Stomach smooth muscle (tissue), 2 donors: ENCODE measurements at regions not wholly inside any gene's neighbourhood (a gene's known extent, or its start where the extent isn't known, plus 50 kb on each side); places are given as distances from the start of the nearest gene placed in this dataset.

Experiments used
- H3K27ac ChIP-seq: one replicate; pipeline ENCODE4 v1.7.0; 2013; ENCODE audit warnings: mild to moderate bottlenecking, low read length, inconsistent platforms
- H3K27me3 ChIP-seq, 2 donors: one replicate each; pipeline ENCODE4 v1.7.0; 2013; ENCODE audit warnings: low read length in 2 of 2; ENCODE audit not compliant: insufficient read depth in 2 of 2, control insufficient read depth in 1 of 2
- H3K36me3 ChIP-seq, 2 donors: one replicate each; pipeline ENCODE4 v1.7.0; 2013; ENCODE audit warnings: low read length in 2 of 2; ENCODE audit not compliant: control insufficient read depth in 2 of 2, insufficient read depth in 2 of 2
- H3K4me1 ChIP-seq: one replicate; pipeline ENCODE4 v1.7.0; 2013; ENCODE audit warnings: low read length; ENCODE audit not compliant: control insufficient read depth, insufficient read depth
- H3K4me3 ChIP-seq, 2 donors: one replicate each; pipeline ENCODE4 v1.7.0; 2013; ENCODE audit warnings: low read length in 2 of 2
- H3K9ac ChIP-seq, 2 donors: one replicate each; pipeline ENCODE4 v1.7.0; 2013; ENCODE audit warnings: low read length in 2 of 2, mild to moderate bottlenecking in 1 of 2
- H3K9me3 ChIP-seq, 2 donors: one replicate each; pipeline ENCODE4 v1.7.0; 2013; ENCODE audit warnings: low read length in 2 of 2; ENCODE audit not compliant: control insufficient read depth in 2 of 2
- donor health status: healthy.
- donor health status: Pancreatic carcinoma.

- Histone ChIP-seq H3K9ac (no peak overlapping the region), H3K9me3 (no peaks in the 10 kb centered on the region), H3K27ac (no peak overlapping the region), H3K4me3 (no peak overlapping the region), H3K36me3 (no peaks in the 10 kb centered on the region), H3K27me3 (peaks cover 2% of the 10 kb centered on the region in 2 donors), H3K4me1 (no peaks in the 10 kb centered on the region)
Measured at GRCh38 chr16:75780669-75781068, 54.4 kb upstream of the CPHXL start.

GRCh38 chr16:75781683-75782343 lies 55.5 kb upstream of the CPHXL start:
- Histone ChIP-seq H3K4me1 (no peaks in the 10 kb centered on the region), H3K4me3 (no peak overlapping the region), H3K36me3 (no peaks in the 10 kb centered on the region), H3K27me3 (peaks cover 2% of the 10 kb centered on the region in 2 donors), H3K27ac (no peak overlapping the region), H3K9ac (no peak overlapping the region), H3K9me3 (no peaks in the 10 kb centered on the region)

GRCh38 chr16:75787440-75787839 lies 61.1 kb upstream of the CPHXL start:
- H3K9ac ChIP-seq, result no peak overlapping the region
- H3K4me3 ChIP-seq, result no peak overlapping the region
- H3K27me3 ChIP-seq, result peaks cover 2% of the 10 kb centered on the region in 2 donors
- no peaks in the 10 kb centered on the region for H3K36me3 ChIP-seq
- H3K4me1 ChIP-seq, result no peaks in the 10 kb centered on the region
- no peaks in the 10 kb centered on the region for H3K9me3 ChIP-seq
- H3K27ac ChIP-seq, result no peak overlapping the region

- Histone ChIP-seq H3K4me1 (no peaks in the 10 kb centered on the region), H3K36me3 (no peaks in the 10 kb centered on the region), H3K4me3 (no peak overlapping the region), H3K9me3 (no peaks in the 10 kb centered on the region), H3K27me3 (peaks cover 2% of the 10 kb centered on the region in 2 donors), H3K9ac (no peak overlapping the region), H3K27ac (no peak overlapping the region)
Measured at GRCh38 chr16:75789237-75789636, 62.9 kb upstream of the CPHXL start.

GRCh38 chr16:75792771-75793492 lies 66.6 kb upstream of the CPHXL start:
- Histone ChIP-seq H3K9me3 (no peaks in the 10 kb centered on the region), H3K4me1 (no peaks in the 10 kb centered on the region), H3K27ac (no peak overlapping the region), H3K9ac (no peak overlapping the region), H3K27me3 (no peaks in the 10 kb centered on the region), H3K36me3 (no peaks in the 10 kb centered on the region), H3K4me3 (no peak overlapping the region)

- no peaks in the 10 kb centered on the region for H3K4me1 ChIP-seq
- no peak overlapping the region for H3K27ac ChIP-seq
- no peak overlapping the region for H3K4me3 ChIP-seq
Measured at GRCh38 chr16:75793641-75794040, 67.4 kb upstream of the CPHXL start.

GRCh38 chr16:75794426-75794825 lies 68.1 kb upstream of the CPHXL start:
- H3K27ac ChIP-seq, result no peak overlapping the region
- H3K36me3 ChIP-seq, result no peaks in the 10 kb centered on the region
- no peaks in the 10 kb centered on the region for H3K9me3 ChIP-seq
- no peaks in the 10 kb centered on the region for H3K4me1 ChIP-seq
- H3K9ac ChIP-seq, result no peak overlapping the region
- no peak overlapping the region for H3K4me3 ChIP-seq
- no peaks in the 10 kb centered on the region for H3K27me3 ChIP-seq

More at GRCh38 chr16:75793641-75794040, 67.4 kb upstream of the CPHXL start:
- Histone ChIP-seq H3K36me3 (no peaks in the 10 kb centered on the region), H3K9ac (no peak overlapping the region), H3K9me3 (no peaks in the 10 kb centered on the region), H3K27me3 (no peaks in the 10 kb centered on the region)

GRCh38 chr16:75798714-75799113 lies 72.4 kb upstream of the CPHXL start:
- no peaks in the 10 kb centered on the region for H3K36me3 ChIP-seq
- no peaks in the 10 kb centered on the region for H3K27me3 ChIP-seq
- H3K9me3 ChIP-seq, result no peaks in the 10 kb centered on the region
- H3K27ac ChIP-seq, result no peak overlapping the region
- H3K9ac ChIP-seq, result no peak overlapping the region
- H3K4me1 ChIP-seq, result no peaks in the 10 kb centered on the region
- no peak overlapping the region for H3K4me3 ChIP-seq

GRCh38 chr16:75801307-75801706 lies 75.0 kb upstream of the CPHXL start:
- H3K36me3 ChIP-seq, result no peaks in the 10 kb centered on the region
- H3K27me3 ChIP-seq, result no peaks in the 10 kb centered on the region
- no peak overlapping the region for H3K9ac ChIP-seq
- H3K9me3 ChIP-seq, result no peaks in the 10 kb centered on the region
- no peak overlapping the region for H3K4me3 ChIP-seq
- no peak overlapping the region for H3K27ac ChIP-seq
- no peaks in the 10 kb centered on the region for H3K4me1 ChIP-seq

- no peaks in the 10 kb centered on the region for H3K9me3 ChIP-seq
- H3K36me3 ChIP-seq, result no peaks in the 10 kb centered on the region
- H3K4me1 ChIP-seq, result no peaks in the 10 kb centered on the region
- no peak overlapping the region for H3K27ac ChIP-seq
- H3K27me3 ChIP-seq, result no peaks in the 10 kb centered on the region
- H3K9ac ChIP-seq, result no peak overlapping the region
- no peak overlapping the region for H3K4me3 ChIP-seq
Measured at GRCh38 chr16:75803753-75804152, 77.5 kb upstream of the CPHXL start.

GRCh38 chr16:75804368-75804767 lies 78.1 kb upstream of the CPHXL start:
- Histone ChIP-seq H3K9ac (no peak overlapping the region), H3K4me1 (no peaks in the 10 kb centered on the region), H3K9me3 (no peaks in the 10 kb centered on the region), H3K36me3 (no peaks in the 10 kb centered on the region), H3K27me3 (no peaks in the 10 kb centered on the region), H3K4me3 (no peak overlapping the region), H3K27ac (no peak overlapping the region)
